Kidney (tissue), 13 donors: ENCODE measurements at regions not wholly inside any gene's neighbourhood (a gene's known extent, or its start where the extent isn't known, plus 50 kb on each side); places are given as distances from the start of the nearest gene placed in this dataset.

Experiments
- DNase-seq, 5 donors: peaks; one replicate each; pipeline ENCODE4 v3.0.0-alpha.2; 2013 to 2020
- FAIRE-seq: peaks from 2 replicates; lab custom pipeline; 2012; peaks lifted over from hg19 to GRCh38; lab: Jason Lieb, UNC
- H3K27ac ChIP-seq, 2 donors: one replicate each; pipeline ENCODE4 v1.7.0; 2013; ENCODE audit warnings: low read depth in 2 of 2, low read length in 2 of 2, inconsistent platforms in 1 of 2
- H3K27me3 ChIP-seq: one replicate; pipeline ENCODE4 v1.7.1; 2013; ENCODE audit warnings: low read length, inconsistent platforms; ENCODE audit not compliant: control insufficient read depth, insufficient read depth
- H3K36me3 ChIP-seq, 3 donors: one replicate each; pipeline versions ENCODE4 v1.7.0 to v1.7.1; 2013; ENCODE audit warnings: low read length in 3 of 3, control low read depth in 1 of 3, inconsistent platforms in 1 of 3; ENCODE audit not compliant: insufficient read depth in 3 of 3, control insufficient read depth in 2 of 3
- H3K4me1 ChIP-seq, 3 donors: one replicate each; pipeline versions ENCODE4 v1.7.0 to v1.7.1; 2013; ENCODE audit warnings: low read length in 3 of 3, inconsistent platforms in 1 of 3, low read depth in 1 of 3; ENCODE audit not compliant: control insufficient read depth in 2 of 3, insufficient read depth in 2 of 3
- H3K4me3 ChIP-seq, 3 donors: one replicate each; pipeline versions ENCODE4 v1.7.0 to v1.8.1; 2013; ENCODE audit warnings: low read length in 3 of 3, control low read depth in 1 of 3, inconsistent platforms in 1 of 3
- H3K9ac ChIP-seq, 3 donors: one replicate each; pipeline versions ENCODE4 v1.7.0 to v1.7.1; 2013; ENCODE audit warnings: low read length in 3 of 3, control low read depth in 1 of 3, inconsistent platforms in 1 of 3
- H3K9me3 ChIP-seq, 3 donors: one replicate each; pipeline versions ENCODE4 v1.7.0 to v1.7.1; 2013; ENCODE audit warnings: low read length in 3 of 3, control low read depth in 1 of 3, inconsistent platforms in 1 of 3; ENCODE audit not compliant: control insufficient read depth in 2 of 3, insufficient read depth in 1 of 3
- intact Hi-C: fragments of 100-400 bp; cut with DNase I; formaldehyde crosslinking; loops from one replicate; pipeline ENCODE4 v1.11.1; 2022
- TF ChIP-seq, protein P1 (sequence below): IDR thresholded peaks from 3 replicates; pipeline ENCODE4 v1.5.1; 2012; ENCODE audit warnings: mild to moderate bottlenecking, moderate library complexity, borderline replicate concordance; ENCODE audit not compliant: insufficient read depth; ENCODE audit errors: extremely low read depth
- donor health status: control.
- donor health status: control.
- donor health status: control.
- donor health status: control.
- donor health status: control.
- donor health status: DM: yes; HTN: yes; CAD: no.
- donor health status: Normal renal cell carcinoma (clear cell type).

- FAIRE-seq: no peak
- peaks cover 0 to 3% (median 0%) of the 10 kb centered on the region in 3 donors for H3K4me1 ChIP-seq
- no peaks in the 10 kb centered on the region for H3K36me3 ChIP-seq
- peak in 2 of 5 donors; percentile 46 to 84 for DNase-seq
- TF ChIP-seq, protein P1, sequence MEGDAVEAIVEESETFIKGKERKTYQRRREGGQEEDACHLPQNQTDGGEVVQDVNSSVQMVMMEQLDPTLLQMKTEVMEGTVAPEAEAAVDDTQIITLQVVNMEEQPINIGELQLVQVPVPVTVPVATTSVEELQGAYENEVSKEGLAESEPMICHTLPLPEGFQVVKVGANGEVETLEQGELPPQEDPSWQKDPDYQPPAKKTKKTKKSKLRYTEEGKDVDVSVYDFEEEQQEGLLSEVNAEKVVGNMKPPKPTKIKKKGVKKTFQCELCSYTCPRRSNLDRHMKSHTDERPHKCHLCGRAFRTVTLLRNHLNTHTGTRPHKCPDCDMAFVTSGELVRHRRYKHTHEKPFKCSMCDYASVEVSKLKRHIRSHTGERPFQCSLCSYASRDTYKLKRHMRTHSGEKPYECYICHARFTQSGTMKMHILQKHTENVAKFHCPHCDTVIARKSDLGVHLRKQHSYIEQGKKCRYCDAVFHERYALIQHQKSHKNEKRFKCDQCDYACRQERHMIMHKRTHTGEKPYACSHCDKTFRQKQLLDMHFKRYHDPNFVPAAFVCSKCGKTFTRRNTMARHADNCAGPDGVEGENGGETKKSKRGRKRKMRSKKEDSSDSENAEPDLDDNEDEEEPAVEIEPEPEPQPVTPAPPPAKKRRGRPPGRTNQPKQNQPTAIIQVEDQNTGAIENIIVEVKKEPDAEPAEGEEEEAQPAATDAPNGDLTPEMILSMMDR: no peak
- no peaks in the 10 kb centered on the region for H3K9me3 ChIP-seq
- peak overlapping the region in 1 of 2 donors; percentile 48 for H3K27ac ChIP-seq
- no peak overlapping the region for H3K9ac ChIP-seq
- intact Hi-C loops: no loop called here
- no peaks in the 10 kb centered on the region for H3K27me3 ChIP-seq
- H3K4me3 ChIP-seq: no peak overlapping the region
Observed at GRCh38 chr5:142446131-142446959, 121.5 kb upstream of the SPRY4 start.

- H3K9me3 ChIP-seq: no peaks in the 10 kb centered on the region
- no peak overlapping the region for H3K4me3 ChIP-seq
- TF ChIP-seq, protein P1: no peak
- H3K36me3 ChIP-seq: no peaks in the 10 kb centered on the region
- H3K27ac ChIP-seq: peak overlapping the region; percentile 63 to 66
- DNase-seq (no peak), FAIRE-seq (no peak)
- H3K27me3 ChIP-seq: no peaks in the 10 kb centered on the region
- intact Hi-C loops: no loop called here
- H3K9ac ChIP-seq: no peak overlapping the region
- H3K4me1 ChIP-seq: peaks cover 0 to 5% (median 0%) of the 10 kb centered on the region in 3 donors
Observed at GRCh38 chr5:142445266-142445665, 120.4 kb upstream of the SPRY4 start.

- Histone ChIP-seq H3K9ac (no peak overlapping the region), H3K4me3 (no peak overlapping the region), H3K27ac (no peak overlapping the region), H3K36me3 (no peaks in the 10 kb centered on the region), H3K27me3 (no peaks in the 10 kb centered on the region), H3K4me1 (peaks cover 0 to 10% (median 0%) of the 10 kb centered on the region in 3 donors), H3K9me3 (no peaks in the 10 kb centered on the region)
- FAIRE-seq (no peak), DNase-seq (peak in 3 of 5 donors; percentile 25 to 86 (median 77))
- TF ChIP-seq, protein P1: peak; percentile 23
- intact Hi-C loops: no loop called here
Observed at GRCh38 chr5:142441616-142442015, 116.8 kb upstream of the SPRY4 start.
